PFSK-1 (cell line): ENCODE measurements at regions not wholly inside any gene's neighbourhood (a gene's known extent, or its start where the extent isn't known, plus 50 kb on each side); places are given as distances from the start of the nearest gene placed in this dataset.

ENCODE experiments used
- POLR2AphosphoS5 ChIP-seq: IDR thresholded peaks from 2 replicates; pipeline ENCODE4 v1.6.1; 2012; ENCODE audit warnings: low read depth, mild to moderate bottlenecking, control low read depth, low read length, moderate library complexity
- REST ChIP-seq, 2 experiments: IDR thresholded peaks; 2 replicates each; pipeline versions ENCODE4 v1.6.1 to v1.8.0; 2011 to 2012; ENCODE audit warnings: low read depth in 2 of 2, low read length in 2 of 2, control low read depth in 1 of 2, inconsistent platforms in 1 of 2, mild to moderate bottlenecking in 1 of 2, moderate library complexity in 1 of 2; ENCODE audit not compliant: insufficient read depth in 1 of 2

GRCh38 chr7:116447436-116447835, 52.1 kb upstream of the CAV2 start:
- TF ChIP-seq POLR2AphosphoS5 (no peak), REST (IDR thresholded peaks at IDR 0.05; ENCODE audit: insufficient read depth in 1 of 2, low read depth in 2 of 2, low read length in 2 of 2) (no peak)
